ENCODE measurements at regions not wholly inside any gene's neighbourhood (a gene's known extent, or its start where the extent isn't known, plus 50 kb on each side); places are given as distances from the start of the nearest gene placed in this dataset.

DNA sequence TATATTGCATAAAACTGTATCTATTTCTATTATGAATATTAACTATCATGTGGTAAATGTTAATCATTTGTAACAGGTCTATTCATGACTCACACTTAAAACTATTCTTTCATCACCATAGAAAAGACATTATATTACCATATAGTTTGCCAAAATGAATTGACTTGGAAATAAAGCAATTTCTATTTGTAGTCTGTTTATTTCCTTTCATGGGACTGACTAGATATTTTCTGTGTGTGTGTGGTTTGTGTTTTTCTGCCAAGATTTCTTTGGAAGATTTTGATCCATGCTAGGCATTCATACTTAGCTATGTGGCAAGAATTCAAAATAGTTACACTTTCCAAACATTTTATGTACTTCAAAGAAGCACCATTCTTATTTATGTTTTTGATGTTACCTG, 522.5 kb upstream of the AGTR1 start:
- ATAC-seq (ENCODE audit: low FRiP score in 2 of 2) (no peak), DNase-seq (no peak)
- H3K4me1 ChIP-seq: no peaks in the 10 kb centered on the region
- no peaks in the 10 kb centered on the region for H3K27me3 ChIP-seq
- H3K4me3 ChIP-seq: no peak overlapping the region
- no peak overlapping the region for H3K27ac ChIP-seq
- no peaks in the 10 kb centered on the region for H3K36me3 ChIP-seq
- H3K9me3 ChIP-seq: no peaks in the 10 kb centered on the region
- no peak for TF ChIP-seq POLR2AphosphoS5 (IDR thresholded peaks at IDR 0.05)
- no peak for TF ChIP-seq POLR2A (IDR thresholded peaks at IDR 0.05)
- TF ChIP-seq, protein P1, sequence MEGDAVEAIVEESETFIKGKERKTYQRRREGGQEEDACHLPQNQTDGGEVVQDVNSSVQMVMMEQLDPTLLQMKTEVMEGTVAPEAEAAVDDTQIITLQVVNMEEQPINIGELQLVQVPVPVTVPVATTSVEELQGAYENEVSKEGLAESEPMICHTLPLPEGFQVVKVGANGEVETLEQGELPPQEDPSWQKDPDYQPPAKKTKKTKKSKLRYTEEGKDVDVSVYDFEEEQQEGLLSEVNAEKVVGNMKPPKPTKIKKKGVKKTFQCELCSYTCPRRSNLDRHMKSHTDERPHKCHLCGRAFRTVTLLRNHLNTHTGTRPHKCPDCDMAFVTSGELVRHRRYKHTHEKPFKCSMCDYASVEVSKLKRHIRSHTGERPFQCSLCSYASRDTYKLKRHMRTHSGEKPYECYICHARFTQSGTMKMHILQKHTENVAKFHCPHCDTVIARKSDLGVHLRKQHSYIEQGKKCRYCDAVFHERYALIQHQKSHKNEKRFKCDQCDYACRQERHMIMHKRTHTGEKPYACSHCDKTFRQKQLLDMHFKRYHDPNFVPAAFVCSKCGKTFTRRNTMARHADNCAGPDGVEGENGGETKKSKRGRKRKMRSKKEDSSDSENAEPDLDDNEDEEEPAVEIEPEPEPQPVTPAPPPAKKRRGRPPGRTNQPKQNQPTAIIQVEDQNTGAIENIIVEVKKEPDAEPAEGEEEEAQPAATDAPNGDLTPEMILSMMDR (IDR thresholded peaks at IDR 0.05): no peak
- no peak for TF ChIP-seq EP300 (IDR thresholded peaks at IDR 0.05)

DNA sequence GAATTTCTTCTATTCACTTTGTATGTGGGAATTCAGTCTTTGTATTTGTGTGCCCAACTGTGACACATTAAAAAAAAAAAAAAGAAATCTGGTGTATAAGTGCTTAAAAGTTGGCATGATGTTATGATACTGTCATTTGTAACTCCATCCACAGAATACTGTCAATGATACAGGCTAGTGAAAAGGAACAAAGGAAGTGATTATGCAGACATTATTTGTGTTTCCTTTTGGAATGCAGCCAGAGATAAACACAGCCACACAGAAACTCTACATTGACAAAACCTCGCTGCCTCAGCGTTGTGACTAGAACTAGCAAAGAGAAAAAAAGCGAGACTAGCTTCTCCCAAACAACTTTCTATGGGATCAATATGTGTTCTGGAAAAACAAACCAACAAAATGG, 519.2 kb upstream of the AGTR1 start:
- ATAC-seq (ENCODE audit: low FRiP score in 2 of 2): no peak
- no peak for DNase-seq
- TF ChIP-seq EP300 (IDR thresholded peaks at IDR 0.05): no peak
- TF ChIP-seq POLR2A (IDR thresholded peaks at IDR 0.05): no peak
- no peak for TF ChIP-seq POLR2AphosphoS5 (IDR thresholded peaks at IDR 0.05)
- TF ChIP-seq, protein P1 (IDR thresholded peaks at IDR 0.05): no peak

DNA sequence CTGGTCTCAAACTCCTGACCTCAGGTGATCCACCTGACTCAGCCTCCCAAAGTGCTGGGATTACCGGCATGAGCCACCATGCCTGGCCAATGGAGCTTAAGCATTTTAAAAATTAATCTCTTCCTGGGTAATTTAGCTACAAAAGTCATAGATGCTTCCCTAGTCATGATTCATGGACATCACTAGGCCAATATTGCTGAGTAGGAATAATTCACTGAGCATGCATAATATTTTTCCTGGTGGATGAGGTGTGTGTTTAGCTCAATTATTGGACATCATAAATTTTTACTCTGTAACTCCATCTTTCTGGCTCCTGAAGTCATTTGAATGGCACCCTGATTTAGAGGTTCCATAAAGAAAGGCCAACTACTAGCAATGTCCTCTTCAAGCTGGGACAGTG, 512.9 kb upstream of the AGTR1 start:
- Histone ChIP-seq H3K27me3 (no peaks in the 10 kb centered on the region), H3K9me3 (no peaks in the 10 kb centered on the region), H3K36me3 (no peaks in the 10 kb centered on the region), H3K4me3 (no peak overlapping the region), H3K27ac (no peak overlapping the region), H3K4me1 (no peaks in the 10 kb centered on the region)
- TF ChIP-seq POLR2A (IDR thresholded peaks at IDR 0.05) (no peak), POLR2AphosphoS5 (IDR thresholded peaks at IDR 0.05) (no peak), EP300 (IDR thresholded peaks at IDR 0.05) (no peak)
- TF ChIP-seq, protein P1 (IDR thresholded peaks at IDR 0.05): no peak
- DNase-seq: no peak
- no peak for ATAC-seq (ENCODE audit: low FRiP score in 2 of 2)
- 93 to 95% methylated on average over 1 of the region's 1 CpG for WGBS, 2 donors

More for the DNA sequence above, 519.2 kb upstream of the AGTR1 start:
- Histone ChIP-seq H3K27ac (no peak overlapping the region), H3K4me3 (no peak overlapping the region), H3K36me3 (no peaks in the 10 kb centered on the region), H3K4me1 (no peaks in the 10 kb centered on the region), H3K9me3 (no peaks in the 10 kb centered on the region), H3K27me3 (no peaks in the 10 kb centered on the region)
- 31 to 33% methylated on average over 3 of the region's 3 CpGs for WGBS, 2 donors

DNA sequence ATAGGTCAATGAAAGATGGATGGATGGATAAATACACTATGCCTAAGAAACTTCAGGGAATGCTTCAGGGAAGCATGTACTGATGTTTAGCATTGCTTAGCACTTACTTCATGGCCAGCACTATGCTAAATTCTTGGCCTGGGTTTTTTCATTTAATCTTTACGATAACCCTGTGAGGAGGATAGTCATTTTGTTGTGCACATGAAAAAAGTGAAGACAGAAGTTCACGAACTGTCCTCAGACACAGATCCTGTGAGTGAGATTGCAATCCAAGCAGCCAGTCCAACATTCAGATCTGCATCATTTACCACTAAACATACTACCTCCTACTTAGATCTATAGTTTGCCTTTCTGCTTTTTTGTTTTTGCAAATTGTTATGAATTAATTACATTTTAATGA, 510.8 kb upstream of the AGTR1 start:
- H3K4me3 ChIP-seq: no peak overlapping the region
- no peaks in the 10 kb centered on the region for H3K9me3 ChIP-seq
- DNase-seq (no peak), ATAC-seq (ENCODE audit: low FRiP score in 2 of 2) (no peak)
- no peak overlapping the region for H3K27ac ChIP-seq
- no peaks in the 10 kb centered on the region for H3K4me1 ChIP-seq
- TF ChIP-seq EP300 (IDR thresholded peaks at IDR 0.05): no peak
- TF ChIP-seq POLR2A (IDR thresholded peaks at IDR 0.05): no peak
- TF ChIP-seq, protein P1 (IDR thresholded peaks at IDR 0.05): no peak
- no peak for TF ChIP-seq POLR2AphosphoS5 (IDR thresholded peaks at IDR 0.05)
- no peaks in the 10 kb centered on the region for H3K36me3 ChIP-seq
- H3K27me3 ChIP-seq: no peaks in the 10 kb centered on the region
- 72 to 73% methylated on average over 2 of the region's 2 CpGs for WGBS, 2 donors

DNA sequence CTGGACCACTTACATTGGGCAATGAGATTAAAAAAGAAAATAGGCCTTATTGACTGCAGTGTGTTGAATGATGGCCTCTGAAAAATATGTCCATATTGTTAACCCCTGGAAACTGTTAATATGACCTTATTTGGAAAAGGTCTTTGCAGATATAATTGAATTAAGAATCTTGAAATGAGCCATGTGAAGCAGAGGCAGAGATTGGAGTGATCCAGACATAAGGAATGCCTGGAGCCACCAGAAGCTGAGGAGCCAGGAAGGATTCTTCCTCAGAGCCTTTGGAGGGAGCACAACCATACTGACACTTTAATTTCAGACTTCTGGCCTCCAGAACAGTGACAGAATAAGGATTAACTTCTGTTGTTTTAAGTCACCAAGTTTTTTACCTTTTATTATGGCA, 510.4 kb upstream of the AGTR1 start:
- Histone ChIP-seq H3K4me1 (no peaks in the 10 kb centered on the region), H3K9me3 (no peaks in the 10 kb centered on the region), H3K4me3 (no peak overlapping the region), H3K27ac (no peak overlapping the region), H3K36me3 (no peaks in the 10 kb centered on the region), H3K27me3 (no peaks in the 10 kb centered on the region)
- no peak for TF ChIP-seq EP300 (IDR thresholded peaks at IDR 0.05)
- TF ChIP-seq, protein P1 (IDR thresholded peaks at IDR 0.05): no peak
- TF ChIP-seq POLR2A (IDR thresholded peaks at IDR 0.05): no peak
- TF ChIP-seq POLR2AphosphoS5 (IDR thresholded peaks at IDR 0.05): no peak
- ATAC-seq (ENCODE audit: low FRiP score in 2 of 2) (no peak), DNase-seq (no peak)
